Germinal center (tissue), 1 donor: ENCODE measurements at regions not wholly inside any gene's neighbourhood (a gene's known extent, or its start where the extent isn't known, plus 50 kb on each side); places are given as distances from the start of the nearest gene placed in this dataset.

ENCODE experiments used
- DNase-seq: peaks from one replicate; pipeline ENCODE4 v3.0.0; 2012; ENCODE audit warnings: mixed read lengths, low spot score

GRCh38 chr13:97798171-97798821, 155.2 kb upstream of the IPO5 start:
- DNase-seq, result no peak

GRCh38 chr13:97798836-97799235, 154.6 kb upstream of the IPO5 start:
- DNase-seq, result no peak

GRCh38 chr13:97802213-97802612, 151.3 kb upstream of the IPO5 start:
- no peak for DNase-seq

- no peak for DNase-seq
Measured at GRCh38 chr13:97809576-97809975, 143.9 kb upstream of the IPO5 start.

GRCh38 chr13:97810152-97810551, 143.3 kb upstream of the IPO5 start:
- no peak for DNase-seq

- DNase-seq, result no peak
Measured at GRCh38 chr13:97822377-97822776, 131.1 kb upstream of the IPO5 start.

- DNase-seq, result no peak
Measured at GRCh38 chr13:97826421-97827012, 127.0 kb upstream of the IPO5 start.

GRCh38 chr13:97834250-97834649, 119.2 kb upstream of the IPO5 start:
- no peak for DNase-seq

GRCh38 chr13:97843189-97843588, 110.3 kb upstream of the IPO5 start:
- no peak for DNase-seq

GRCh38 chr13:97844151-97844550, 109.3 kb upstream of the IPO5 start:
- DNase-seq, result no peak

GRCh38 chr13:97848886-97849285, 104.6 kb upstream of the IPO5 start:
- no peak for DNase-seq

- no peak for DNase-seq
Measured at GRCh38 chr13:97849305-97849704, 104.2 kb upstream of the IPO5 start.

- no peak for DNase-seq
Measured at GRCh38 chr13:97851269-97851668, 102.2 kb upstream of the IPO5 start.

GRCh38 chr13:97852181-97852874, 101.1 kb upstream of the IPO5 start:
- DNase-seq, result no peak

- no peak for DNase-seq
Measured at GRCh38 chr13:97853550-97853949, 99.9 kb upstream of the IPO5 start.

- DNase-seq, result peak; percentile 48
Measured at GRCh38 chr13:97855570-97856303, 97.7 kb upstream of the IPO5 start.

- no peak for DNase-seq
Measured at GRCh38 chr13:97856304-97856675, 97.2 kb upstream of the IPO5 start.

GRCh38 chr13:97858161-97858560, 95.3 kb upstream of the IPO5 start:
- no peak for DNase-seq

GRCh38 chr13:97866346-97866745, 87.1 kb upstream of the IPO5 start:
- no peak for DNase-seq

- DNase-seq, result no peak
Measured at GRCh38 chr13:97866751-97867150, 86.7 kb upstream of the IPO5 start.

- DNase-seq, result no peak
Measured at GRCh38 chr13:97873398-97873797, 80.1 kb upstream of the IPO5 start.

GRCh38 chr13:97875218-97875617, 78.3 kb upstream of the IPO5 start:
- no peak for DNase-seq

GRCh38 chr13:97875911-97876310, 77.6 kb upstream of the IPO5 start:
- no peak for DNase-seq
